Fibroblast of lung (primary cell): ENCODE measurements at regions not wholly inside any gene's neighbourhood (a gene's known extent, or its start where the extent isn't known, plus 50 kb on each side); places are given as distances from the start of the nearest gene placed in this dataset.

ENCODE experiments used
- CTCF ChIP-seq, 2 donors: IDR thresholded peaks in 1 of 2; conservative IDR thresholded peaks in 1 of 2; 1 replicate in 1 of 2; 2 replicates in 1 of 2; pipeline ENCODE4 v1.5.1; 2011 to 2012; ENCODE audit warnings: low read length in 2 of 2, control low read depth in 1 of 2, inconsistent platforms in 1 of 2, low read depth in 1 of 2, mild to moderate bottlenecking in 1 of 2
- EZH2 ChIP-seq: IDR thresholded peaks from 2 replicates; pipeline ENCODE4 v1.5.1; 2012; ENCODE audit warnings: low read length, control low read depth, mild to moderate bottlenecking; ENCODE audit errors: missing control alignments

DNA sequence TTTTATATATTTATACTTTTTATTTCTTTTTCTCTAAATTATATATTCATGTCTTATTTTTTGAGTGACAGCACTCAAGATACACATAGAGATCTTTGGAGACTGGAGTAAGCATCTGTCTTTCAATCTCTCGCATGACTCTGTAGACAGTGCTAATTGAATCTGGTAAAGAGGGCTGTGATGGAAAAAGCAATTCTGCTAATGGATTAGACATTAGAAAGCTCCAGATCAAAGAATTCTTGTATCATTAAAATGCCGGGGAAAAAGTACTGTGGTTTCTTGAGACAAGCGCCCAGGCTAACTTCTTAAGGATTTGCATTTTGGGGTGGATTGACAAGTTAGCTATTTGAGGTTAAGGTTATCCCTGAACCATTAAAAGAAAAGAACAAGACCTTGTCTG is 383.1 kb upstream of the TNP1 start:
- TF ChIP-seq EZH2 (no peak), CTCF (conservative IDR thresholded peaks at IDR 0.05 in 1 of 2, IDR thresholded peaks at IDR 0.05 in 1 of 2; ENCODE audit: low read depth in 1 of 2, low read length in 2 of 2) (no peak)
